Astrocyte (in vitro differentiated cells and primary cell): ENCODE measurements at regions not wholly inside any gene's neighbourhood (a gene's known extent, or its start where the extent isn't known, plus 50 kb on each side); places are given as distances from the start of the nearest gene placed in this dataset.

Experiments used
- DNase-seq: peaks from one replicate; pipeline ENCODE4 v3.0.0-alpha.2; 2010; ENCODE audit warnings: low read depth
- FAIRE-seq: peaks from 2 replicates; lab custom pipeline; 2011; peaks lifted over from hg19 to GRCh38; lab: Jason Lieb, UNC
- H2AFZ ChIP-seq: 2 replicates; pipeline ENCODE4 v1.6.0; 2012; ENCODE audit warnings: low read depth, low read length, inconsistent platforms
- H3K27ac ChIP-seq: 2 replicates; pipeline ENCODE4 v1.5.1; 2011; ENCODE audit warnings: low read depth, low read length, inconsistent platforms
- H3K27me3 ChIP-seq: 2 replicates; pipeline ENCODE4 v1.6.0; 2011; ENCODE audit warnings: low read length, inconsistent platforms; ENCODE audit not compliant: insufficient read depth
- H3K36me3 ChIP-seq: 2 replicates; pipeline ENCODE4 v1.5.1; 2011; ENCODE audit warnings: low read length, inconsistent platforms; ENCODE audit not compliant: insufficient read depth
- H3K4me1 ChIP-seq: 2 replicates; pipeline ENCODE4 v1.5.1; 2011; ENCODE audit warnings: low read length, inconsistent platforms; ENCODE audit not compliant: insufficient read depth
- H3K4me2 ChIP-seq: 2 replicates; pipeline ENCODE4 v1.6.0; 2012; ENCODE audit warnings: low read length, inconsistent platforms
- H3K4me3 ChIP-seq: 2 replicates; pipeline ENCODE4 v1.5.1; 2011; ENCODE audit warnings: low read depth, mild to moderate bottlenecking, low read length, inconsistent platforms; ENCODE audit not compliant: insufficient read depth
- H3K79me2 ChIP-seq: 2 replicates; pipeline ENCODE4 v1.6.0; 2012; ENCODE audit warnings: mild to moderate bottlenecking, low read length, inconsistent platforms; ENCODE audit not compliant: insufficient read depth
- H3K9ac ChIP-seq: 2 replicates; pipeline ENCODE4 v1.6.0; 2012; ENCODE audit warnings: mild to moderate bottlenecking, low read length, inconsistent platforms
- H3K9me3 ChIP-seq: 2 replicates; pipeline ENCODE4 v1.5.1; 2012; ENCODE audit warnings: low read depth, mild to moderate bottlenecking, low read length, inconsistent platforms; ENCODE audit not compliant: insufficient read depth
- H4K20me1 ChIP-seq: 2 replicates; pipeline ENCODE4 v1.6.0; 2012; ENCODE audit warnings: low read length, inconsistent platforms; ENCODE audit not compliant: insufficient read depth
- H3K27ac Mint-ChIP-seq: one replicate; pipeline ENCODE4 v1.8.0; 2021; ENCODE audit warnings: mild to moderate bottlenecking, mixed read lengths; ENCODE audit not compliant: unreplicated experiment
- H3K27me3 Mint-ChIP-seq: one replicate; pipeline ENCODE4 v1.8.0; 2021; ENCODE audit warnings: low read depth, mixed read lengths; ENCODE audit not compliant: unreplicated experiment
- H3K36me3 Mint-ChIP-seq: one replicate; pipeline ENCODE4 v1.8.0; 2021; ENCODE audit warnings: low read depth, mixed read lengths; ENCODE audit not compliant: unreplicated experiment
- H3K4me1 Mint-ChIP-seq: one replicate; pipeline ENCODE4 v1.8.0; 2021; ENCODE audit warnings: low read depth, mixed read lengths; ENCODE audit not compliant: unreplicated experiment
- H3K4me3 Mint-ChIP-seq: one replicate; pipeline ENCODE4 v1.8.0; 2021; ENCODE audit warnings: mild to moderate bottlenecking, moderate library complexity, mixed read lengths; ENCODE audit not compliant: unreplicated experiment
- H3K9me3 Mint-ChIP-seq: one replicate; pipeline ENCODE4 v1.8.0; 2021; ENCODE audit warnings: mild to moderate bottlenecking, mixed read lengths; ENCODE audit not compliant: unreplicated experiment
- CTCF ChIP-seq: IDR thresholded peaks from 2 replicates; pipeline ENCODE4 v1.5.1; 2011; ENCODE audit warnings: low read depth, mild to moderate bottlenecking, inconsistent platforms, low read length, moderate library complexity; ENCODE audit not compliant: insufficient read depth
- EZH2 ChIP-seq: IDR thresholded peaks from 2 replicates; pipeline ENCODE4 v1.6.1; 2012; ENCODE audit warnings: mild to moderate bottlenecking, low read length, inconsistent platforms; ENCODE audit not compliant: insufficient read depth

- H2AFZ ChIP-seq = no peak overlapping the region
- H3K4me1 ChIP-seq = no peaks in the 10 kb centered on the region
- no peaks in the 10 kb centered on the region for H3K79me2 ChIP-seq
- no peaks in the 10 kb centered on the region for H3K9me3 ChIP-seq
- FAIRE-seq (no peak), DNase-seq (no peak)
- no peak overlapping the region for H3K4me3 Mint-ChIP-seq
- no peak overlapping the region for H3K4me2 ChIP-seq
- no peak overlapping the region for H3K9ac ChIP-seq
- H3K36me3 ChIP-seq = no peaks in the 10 kb centered on the region
- no peaks in the 10 kb centered on the region for H3K9me3 Mint-ChIP-seq
- no peaks in the 10 kb centered on the region for H3K36me3 Mint-ChIP-seq
- no peak overlapping the region for H3K27ac Mint-ChIP-seq
- no peak overlapping the region for H3K27ac ChIP-seq
- TF ChIP-seq CTCF = no peak
- no peak for TF ChIP-seq EZH2
- H3K27me3 Mint-ChIP-seq = peaks cover 15% of the 10 kb centered on the region
- H3K27me3 ChIP-seq = no peaks in the 10 kb centered on the region
- no peaks in the 10 kb centered on the region for H3K4me1 Mint-ChIP-seq
- H3K4me3 ChIP-seq = no peak overlapping the region
- no peaks in the 10 kb centered on the region for H4K20me1 ChIP-seq
Measured at GRCh38 chr4:11223311-11223710, 205.4 kb downstream of the HS3ST1 start.

- Mint-ChIP-seq H3K27ac (no peak overlapping the region), H3K27me3 (peaks cover 8% of the 10 kb centered on the region), H3K4me3 (no peak overlapping the region), H3K36me3 (no peaks in the 10 kb centered on the region), H3K4me1 (no peaks in the 10 kb centered on the region), H3K9me3 (no peaks in the 10 kb centered on the region)
- no peak overlapping the region for H3K9ac ChIP-seq
- H3K4me1 ChIP-seq = no peaks in the 10 kb centered on the region
- H3K4me3 ChIP-seq = no peak overlapping the region
- TF ChIP-seq EZH2 (no peak), CTCF (no peak)
- DNase-seq (no peak), FAIRE-seq (no peak)
- H2AFZ ChIP-seq = no peak overlapping the region
- no peaks in the 10 kb centered on the region for H3K79me2 ChIP-seq
- H4K20me1 ChIP-seq = no peaks in the 10 kb centered on the region
- no peaks in the 10 kb centered on the region for H3K27me3 ChIP-seq
- no peaks in the 10 kb centered on the region for H3K9me3 ChIP-seq
- no peaks in the 10 kb centered on the region for H3K36me3 ChIP-seq
- no peak overlapping the region for H3K4me2 ChIP-seq
- no peak overlapping the region for H3K27ac ChIP-seq
Measured at GRCh38 chr4:11218692-11219091, 210.0 kb downstream of the HS3ST1 start.

GRCh38 chr4:11216520-11216919 is 212.2 kb downstream of the HS3ST1 start:
- Histone ChIP-seq H3K4me1 (no peaks in the 10 kb centered on the region), H3K9ac (no peak overlapping the region), H3K4me3 (no peak overlapping the region), H3K4me2 (no peak overlapping the region), H2AFZ (no peak overlapping the region), H3K27ac (no peak overlapping the region), H3K27me3 (no peaks in the 10 kb centered on the region), H4K20me1 (no peaks in the 10 kb centered on the region), H3K79me2 (no peaks in the 10 kb centered on the region), H3K36me3 (no peaks in the 10 kb centered on the region), H3K9me3 (no peaks in the 10 kb centered on the region)
- H3K4me1 Mint-ChIP-seq = no peaks in the 10 kb centered on the region
- H3K9me3 Mint-ChIP-seq = no peaks in the 10 kb centered on the region
- no peak for FAIRE-seq
- no peaks in the 10 kb centered on the region for H3K27me3 Mint-ChIP-seq
- H3K36me3 Mint-ChIP-seq = no peaks in the 10 kb centered on the region
- no peak overlapping the region for H3K27ac Mint-ChIP-seq
- no peak overlapping the region for H3K4me3 Mint-ChIP-seq
- no peak for DNase-seq
- TF ChIP-seq CTCF = no peak
